ENCODE measurements at regions not wholly inside any gene's neighbourhood (a gene's known extent, or its start where the extent isn't known, plus 50 kb on each side); places are given as distances from the start of the nearest gene placed in this dataset.
A peak's percentile ranks its signal among the peaks of the same experiment; 100 is the strongest.

- DNase-seq, result no peak
Observed at GRCh38 chr7:38102507-38102906, 75.5 kb upstream of the STARD3NL start.

- no peak for DNase-seq
Observed at GRCh38 chr7:38105874-38106483, 72.1 kb upstream of the STARD3NL start.

- DNase-seq, result peak; percentile 15
Observed at GRCh38 chr7:38107486-38107893, 70.6 kb upstream of the STARD3NL start.

GRCh38 chr7:38112075-38112474, 66.0 kb upstream of the STARD3NL start:
- no peak for DNase-seq

- DNase-seq, result no peak
Observed at GRCh38 chr7:38120076-38120475, 58.0 kb upstream of the STARD3NL start.

- DNase-seq, result no peak
Observed at GRCh38 chr7:38122501-38122900, 55.5 kb upstream of the STARD3NL start.

GRCh38 chr7:38123494-38123893, 54.6 kb upstream of the STARD3NL start:
- no peak for DNase-seq

GRCh38 chr7:38127216-38128207, 50.5 kb upstream of the STARD3NL start:
- no peak for DNase-seq
